OCI-LY1 (cell line): ENCODE measurements at regions not wholly inside any gene's neighbourhood (a gene's known extent, or its start where the extent isn't known, plus 50 kb on each side); places are given as distances from the start of the nearest gene placed in this dataset.
"Not testable (repeated sequence)": the region's sequence is repeated elsewhere in the genome, so short reads cannot be mapped to it uniquely, and the experiment has no call there.

Source experiments
- H2AFZ ChIP-seq: fragments of 200-600 bp; sonication (generic), shearing (Covaris generic); 2 replicates; pipeline ENCODE4 v1.6.0; 2014; ENCODE audit warnings: antibody characterized with exemption, mild to moderate bottlenecking, low read length
- H3F3A ChIP-seq: fragments of 200-600 bp; sonication (generic), shearing (Covaris generic); 2 replicates; pipeline ENCODE4 v1.6.0; 2014; ENCODE audit warnings: mild to moderate bottlenecking, antibody characterized with exemption, low read length, moderate library complexity; ENCODE audit not compliant: insufficient read depth
- H3K27ac ChIP-seq: fragments of 200-600 bp; sonication (generic); 2 replicates; pipeline ENCODE4 v1.5.1; 2014; ENCODE audit warnings: low read length, mixed run types, mild to moderate bottlenecking, low read depth; ENCODE audit not compliant: poor library complexity, severe bottlenecking
- H3K27me3 ChIP-seq: fragments of 200-600 bp; sonication (generic); 2 replicates; pipeline ENCODE4 v1.6.0; 2014; ENCODE audit warnings: antibody characterized with exemption, mild to moderate bottlenecking, low read length, moderate library complexity; ENCODE audit not compliant: insufficient read depth
- H3K36me3 ChIP-seq: fragments of 200-600 bp; sonication (generic); 2 replicates; pipeline ENCODE4 v1.6.1; 2014; ENCODE audit warnings: mild to moderate bottlenecking, antibody characterized with exemption, low read length, moderate library complexity, mixed read lengths; ENCODE audit not compliant: insufficient read depth
- H3K4me1 ChIP-seq: fragments of 200-600 bp; sonication (generic); 2 replicates; pipeline ENCODE4 v1.5.1; 2014; ENCODE audit warnings: mild to moderate bottlenecking, low read length, moderate library complexity; ENCODE audit not compliant: insufficient read depth, severe bottlenecking
- H3K4me2 ChIP-seq: fragments of 200-600 bp; sonication (generic), shearing (Covaris generic); 2 replicates; pipeline ENCODE4 v1.6.1; 2014; ENCODE audit warnings: low read length
- H3K4me3 ChIP-seq: fragments of 200-600 bp; sonication (generic); 2 replicates; pipeline ENCODE4 v1.5.1; 2014; ENCODE audit warnings: low read length, low read depth, mild to moderate bottlenecking, mixed read lengths; ENCODE audit not compliant: poor library complexity, severe bottlenecking
- H3K79me2 ChIP-seq: fragments of 200-600 bp; shearing (Covaris generic); 2 replicates; pipeline ENCODE4 v1.6.1; 2016; ENCODE audit warnings: mixed run types, low read length, mixed read lengths; ENCODE audit not compliant: insufficient read depth
- H3K9ac ChIP-seq: fragments of 200-600 bp; sonication (generic), shearing (Covaris generic); 2 replicates; pipeline ENCODE4 v1.6.1; 2014; ENCODE audit warnings: mild to moderate bottlenecking, low read length, mixed read lengths
- H3K9me2 ChIP-seq: fragments of 200-600 bp; sonication (generic), shearing (Covaris generic); 2 replicates; pipeline ENCODE4 v1.6.1; 2014; ENCODE audit warnings: low read depth, mild to moderate bottlenecking, low read length, mixed read lengths
- H3K9me3 ChIP-seq: fragments of 200-600 bp; shearing (Covaris generic); 2 replicates; pipeline ENCODE4 v1.6.1; 2014; ENCODE audit warnings: low read length, mixed read lengths
- H4K20me1 ChIP-seq: fragments of 200-600 bp; sonication (generic), shearing (Covaris generic); 2 replicates; pipeline ENCODE4 v1.6.0; 2016; ENCODE audit warnings: mild to moderate bottlenecking, low read length; ENCODE audit not compliant: insufficient read depth
- CTCF ChIP-seq: fragments of 200-600 bp; sonication (generic), shearing (Covaris generic); IDR thresholded peaks from 2 replicates; pipeline ENCODE4 v1.5.1; 2017; ENCODE audit warnings: mild to moderate bottlenecking, antibody characterized with exemption, low read length, moderate library complexity, mixed read lengths
- EZH2 ChIP-seq: fragments of 200-600 bp; sonication (generic), shearing (Covaris generic); IDR thresholded peaks from 2 replicates; pipeline ENCODE4 v1.8.0; 2017; ENCODE audit warnings: borderline replicate concordance, mixed run types, mild to moderate bottlenecking, antibody characterized with exemption, low read length, moderate library complexity, mixed read lengths

GRCh38 chr12:42728287-42728686, 138.7 kb upstream of the PRICKLE1 start:
- Histone ChIP-seq H3F3A (no peaks in the 10 kb centered on the region), H3K4me3 (no peak overlapping the region), H3K27me3 (no peaks in the 10 kb centered on the region), H3K79me2 (no peaks in the 10 kb centered on the region), H4K20me1 (no peaks in the 10 kb centered on the region), H3K4me2 (no peak overlapping the region), H3K9ac (no peak overlapping the region), H3K9me2 (no peaks in the 10 kb centered on the region), H3K9me3 (no peaks in the 10 kb centered on the region), H3K4me1 (no peaks in the 10 kb centered on the region), H3K36me3 (no peaks in the 10 kb centered on the region), H3K27ac (no peak overlapping the region), H2AFZ (no peak overlapping the region)
- TF ChIP-seq EZH2: no peak
- TF ChIP-seq CTCF: no peak

- no peaks in the 10 kb centered on the region for H3K4me1 ChIP-seq
- no peaks in the 10 kb centered on the region for H3F3A ChIP-seq
- H2AFZ ChIP-seq: no peak overlapping the region
- no peak overlapping the region for H3K4me3 ChIP-seq
- H3K4me2 ChIP-seq: no peak overlapping the region
- no peaks in the 10 kb centered on the region for H4K20me1 ChIP-seq
- H3K9me2 ChIP-seq: no peaks in the 10 kb centered on the region
- TF ChIP-seq EZH2: no peak
- TF ChIP-seq CTCF: no peak
- no peak overlapping the region for H3K9ac ChIP-seq
- no peaks in the 10 kb centered on the region for H3K27me3 ChIP-seq
- H3K36me3 ChIP-seq: no peaks in the 10 kb centered on the region
- no peaks in the 10 kb centered on the region for H3K9me3 ChIP-seq
- H3K27ac ChIP-seq: no peak overlapping the region
- H3K79me2 ChIP-seq: no peaks in the 10 kb centered on the region
These were observed 136.3 kb upstream of the PRICKLE1 start for GRCh38 chr12:42725809-42726208.

GRCh38 chr12:42716491-42716891, 126.9 kb upstream of the PRICKLE1 start:
- Histone ChIP-seq H3K4me2 (no peak overlapping the region), H2AFZ (no peak overlapping the region), H3K9ac (no peak overlapping the region), H3K9me2 (no peaks in the 10 kb centered on the region), H3K4me1 (no peaks in the 10 kb centered on the region), H3K27ac (no peak overlapping the region), H3K9me3 (no peaks in the 10 kb centered on the region), H3K27me3 (no peaks in the 10 kb centered on the region), H3K4me3 (no peak overlapping the region), H3K36me3 (no peaks in the 10 kb centered on the region), H3F3A (no peaks in the 10 kb centered on the region), H3K79me2 (no peaks in the 10 kb centered on the region), H4K20me1 (no peaks in the 10 kb centered on the region)
- TF ChIP-seq CTCF: no peak
- TF ChIP-seq EZH2: no peak

- H3K4me2 ChIP-seq, H3K79me2 ChIP-seq, H3K27me3 ChIP-seq, H3K27ac ChIP-seq, H3F3A ChIP-seq, H3K4me3 ChIP-seq, H3K36me3 ChIP-seq, H3K9ac ChIP-seq, H3K9me2 ChIP-seq, H2AFZ ChIP-seq, H4K20me1 ChIP-seq, H3K4me1 ChIP-seq, H3K9me3 ChIP-seq: not testable (repeated sequence)
These were observed 124.0 kb upstream of the PRICKLE1 start for GRCh38 chr12:42713566-42713965.

- not testable (repeated sequence) for H3K4me1 ChIP-seq, H3K27ac ChIP-seq, H3K9ac ChIP-seq, H3K4me2 ChIP-seq, H3K27me3 ChIP-seq, H3K4me3 ChIP-seq, H4K20me1 ChIP-seq, H2AFZ ChIP-seq, H3F3A ChIP-seq, H3K9me3 ChIP-seq, H3K79me2 ChIP-seq, H3K9me2 ChIP-seq, H3K36me3 ChIP-seq
These were observed 118.8 kb upstream of the PRICKLE1 start for GRCh38 chr12:42708374-42708773.
